IPS-NIHi7 (cell line): ENCODE measurements at regions not wholly inside any gene's neighbourhood (a gene's known extent, or its start where the extent isn't known, plus 50 kb on each side); places are given as distances from the start of the nearest gene placed in this dataset.
A peak's percentile ranks its signal among the peaks of the same experiment; 100 is the strongest.

Source experiments
- DNase-seq: peaks from one replicate; pipeline ENCODE4 v3.0.0; 2012; ENCODE audit warnings: mixed read lengths; ENCODE audit errors: extremely low spot score

DNA sequence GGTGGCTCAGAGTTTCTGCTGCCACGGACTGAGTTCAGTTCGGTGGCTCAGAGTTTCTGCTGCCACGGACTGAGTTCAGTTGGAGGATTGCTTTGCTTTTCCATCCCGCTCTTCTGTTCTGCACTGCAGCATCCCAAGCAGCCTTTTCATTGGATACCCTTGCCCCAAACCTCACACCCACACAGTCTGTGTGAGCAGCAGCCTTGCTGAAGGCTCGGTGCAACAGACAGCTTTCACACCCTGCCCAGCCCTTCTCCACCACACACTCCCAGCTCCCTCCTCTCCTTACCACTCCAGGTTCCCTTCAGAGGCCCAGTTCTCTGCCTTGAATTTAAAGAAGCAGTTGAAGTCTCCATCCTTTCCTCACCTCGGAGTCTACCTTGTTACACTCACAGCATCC lies 52.5 kb upstream of the CHD6 start:
- DNase-seq = no peak

DNA sequence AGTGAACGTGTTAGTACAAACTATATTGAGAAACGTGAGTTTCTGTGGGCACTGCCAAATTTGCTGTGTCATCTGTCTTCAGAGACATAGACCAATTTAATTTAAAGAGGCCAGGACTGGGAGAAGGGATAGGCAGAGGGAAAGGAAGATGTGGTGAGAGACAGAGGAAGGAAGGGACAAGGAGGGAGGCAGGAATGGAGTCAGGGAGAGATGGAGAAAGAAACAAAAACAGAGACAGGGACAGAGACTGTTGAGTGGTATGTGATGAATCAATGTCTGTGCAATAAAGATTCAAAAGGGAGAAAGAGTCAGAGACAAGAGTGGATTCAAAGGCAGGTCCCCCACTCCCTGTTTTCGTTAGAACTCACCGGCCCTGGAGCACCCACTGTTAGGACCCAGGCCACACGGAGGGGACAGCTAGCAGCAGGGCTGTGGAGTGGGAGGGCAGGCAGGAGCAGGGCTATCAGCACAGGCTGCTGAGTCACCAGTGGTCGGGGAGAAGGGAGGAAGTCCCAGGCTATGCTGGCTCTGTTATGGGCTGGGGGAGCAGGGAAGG lies 51.6 kb upstream of the CHD6 start:
- peak; percentile 31 for DNase-seq

DNA sequence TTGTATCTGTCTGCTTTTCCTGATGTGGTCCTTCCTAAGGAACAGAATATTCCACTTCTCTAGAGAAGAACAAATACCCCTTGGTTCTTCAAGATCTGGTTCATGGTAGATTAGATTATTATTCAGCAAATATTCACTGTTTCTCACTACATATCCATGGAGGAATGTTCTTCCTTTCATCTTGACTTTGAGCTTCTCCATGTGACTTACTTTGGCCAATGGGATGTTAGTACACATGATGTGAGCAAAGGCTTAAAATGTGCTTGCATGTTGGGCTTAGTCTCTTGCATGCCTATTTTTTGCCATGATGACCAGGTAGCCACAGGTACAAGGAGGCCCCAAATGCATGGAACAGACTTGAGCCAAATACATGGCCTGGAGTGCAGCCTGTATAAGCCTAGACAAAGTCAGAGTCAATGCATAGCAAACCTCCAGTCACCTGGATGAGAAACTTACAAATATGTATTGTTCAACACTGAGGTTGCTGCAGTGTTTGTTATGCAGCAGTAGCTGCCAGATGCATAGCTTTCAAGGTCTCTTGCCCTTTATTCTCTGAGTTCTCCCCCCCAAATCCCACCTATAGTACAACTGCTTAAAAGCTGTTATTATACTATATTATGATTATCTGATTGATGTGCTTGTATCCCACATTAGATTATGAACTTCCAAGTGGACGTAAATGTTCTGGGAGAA lies 50.0 kb upstream of the CHD6 start:
- no peak for DNase-seq
